ENCODE measurements at regions not wholly inside any gene's neighbourhood (a gene's known extent, or its start where the extent isn't known, plus 50 kb on each side); places are given as distances from the start of the nearest gene placed in this dataset.

GRCh38 chr14:83467811-83468210, 1934.2 kb upstream of the SEL1L start:
- no peaks in the 10 kb centered on the region for H3K4me1 ChIP-seq
- no peak for ATAC-seq
- TF ChIP-seq HEYL (CRISPR knock-in tag; IDR thresholded peaks at IDR 0.05) (no peak), JUN (IDR thresholded peaks at IDR 0.05) (no peak), NPAS2 (CRISPR knock-in tag; IDR thresholded peaks at IDR 0.05; ENCODE audit: borderline replicate concordance) (no peak), CTCF (IDR thresholded peaks at IDR 0.05) (no peak), ZSCAN20 (CRISPR knock-in tag; IDR thresholded peaks at IDR 0.05) (no peak)
- H3K27ac ChIP-seq: no peak overlapping the region
- no peak for DNase-seq (ENCODE audit: low read depth in 1 of 2, low spot score in 1 of 2)
- ChIA-PET POLR2A (no interaction called here), CTCF (no interaction called here)
- 16% methylated on average over 3 of the region's 3 CpGs for WGBS (ENCODE audit: missing lambda C conversion rate)
- FAIRE-seq: no peak
- no peak overlapping the region for H3K4me2 ChIP-seq
- no peak overlapping the region for H3K4me3 ChIP-seq
- peaks cover 2% of the 10 kb centered on the region; the same call in 1 of the 3 replicates for H3K9me3 ChIP-seq

GRCh38 chr14:83470466-83470865, 1936.8 kb upstream of the SEL1L start:
- no peak for TF ChIP-seq EHMT2 (IDR thresholded peaks at IDR 0.05; ENCODE audit: low read depth)
- TF ChIP-seq EHF (CRISPR knock-in tag; IDR thresholded peaks at IDR 0.05): no peak
- TF ChIP-seq RNF2 (IDR thresholded peaks at IDR 0.05; ENCODE audit: borderline replicate concordance, low read depth): no peak
- TF ChIP-seq ZC3H11A (IDR thresholded peaks at IDR 0.05): no peak
- TF ChIP-seq MAFK (IDR thresholded peaks at IDR 0.05; ENCODE audit: partially characterized antibody): no peak
- TF ChIP-seq SMC3 (IDR thresholded peaks at IDR 0.05): no peak
- TF ChIP-seq CHD4 (IDR thresholded peaks at IDR 0.05; ENCODE audit: borderline replicate concordance): no peak
- no peak for TF ChIP-seq KDM5A (IDR thresholded peaks at IDR 0.05)
- TF ChIP-seq HDAC2 (IDR thresholded peaks at IDR 0.05): no peak
- TF ChIP-seq CEBPB (IDR thresholded peaks at IDR 0.05): no peak
- ATAC-seq: no peak
- CTCF ChIA-PET: no interaction called here
- no peak overlapping the region for H3K27ac ChIP-seq
- DNase-seq (ENCODE audit: low read depth in 1 of 2, low spot score in 1 of 2): no peak
- no peak overlapping the region for H3K4me2 ChIP-seq
- POLR2A ChIA-PET: no interaction called here
- WGBS (ENCODE audit: missing lambda C conversion rate): 7% methylated on average over 4 of the region's 4 CpGs
- no peaks in the 10 kb centered on the region for H3K9me3 ChIP-seq
- no peak overlapping the region for H3K4me3 ChIP-seq
- no peaks in the 10 kb centered on the region for H3K4me1 ChIP-seq
- no peak for FAIRE-seq

GRCh38 chr14:83470959-83471695, 1937.5 kb upstream of the SEL1L start:
- FAIRE-seq (no peak), DNase-seq (ENCODE audit: low read depth in 1 of 2, low spot score in 1 of 2) (no peak), ATAC-seq (no peak)
- no peak overlapping the region for H3K4me3 ChIP-seq
- H3K27ac ChIP-seq: no peak overlapping the region
- 11% methylated on average over 1 of the region's 1 CpG for WGBS (ENCODE audit: missing lambda C conversion rate)
- CTCF ChIA-PET: no interaction called here
- H3K9me3 ChIP-seq: no peaks in the 10 kb centered on the region
- H3K4me1 ChIP-seq: no peaks in the 10 kb centered on the region
- TF ChIP-seq MAX (IDR thresholded peaks at IDR 0.05) (no peak), RARB (CRISPR knock-in tag; IDR thresholded peaks at IDR 0.05) (no peak), CBX2 (IDR thresholded peaks at IDR 0.05; ENCODE audit: borderline replicate concordance, low read depth) (no peak), HMGXB4 (CRISPR knock-in tag; IDR thresholded peaks at IDR 0.05; ENCODE audit: borderline replicate concordance) (no peak), CBX8 (IDR thresholded peaks at IDR 0.05) (no peak), MYC (IDR thresholded peaks at IDR 0.05; ENCODE audit: borderline replicate concordance, low read length) (no peak), FOXS1 (CRISPR knock-in tag; IDR thresholded peaks at IDR 0.05) (no peak), GATA3 (IDR thresholded peaks at IDR 0.05; ENCODE audit: borderline replicate concordance) (no peak), FOSB (CRISPR knock-in tag; IDR thresholded peaks at IDR 0.05) (no peak), HOXB13 (CRISPR knock-in tag; IDR thresholded peaks at IDR 0.05; ENCODE audit: low read depth) (no peak), KDM5A (IDR thresholded peaks at IDR 0.05) (no peak), EP300 (IDR thresholded peaks at IDR 0.05) (no peak), USF2 (IDR thresholded peaks at IDR 0.05) (no peak), MAZ (IDR thresholded peaks at IDR 0.05; ENCODE audit: borderline replicate concordance, low read depth, low read length) (no peak), EHF (CRISPR knock-in tag; IDR thresholded peaks at IDR 0.05) (no peak), FOSL2 (IDR thresholded peaks at IDR 0.05) (no peak), FOSL2 (CRISPR knock-in tag; IDR thresholded peaks at IDR 0.05) (no peak)
- POLR2A ChIA-PET: no interaction called here
- no peak overlapping the region for H3K4me2 ChIP-seq
